ENCODE measurements at regions not wholly inside any gene's neighbourhood (a gene's known extent, or its start where the extent isn't known, plus 50 kb on each side); places are given as distances from the start of the nearest gene placed in this dataset.

DNA sequence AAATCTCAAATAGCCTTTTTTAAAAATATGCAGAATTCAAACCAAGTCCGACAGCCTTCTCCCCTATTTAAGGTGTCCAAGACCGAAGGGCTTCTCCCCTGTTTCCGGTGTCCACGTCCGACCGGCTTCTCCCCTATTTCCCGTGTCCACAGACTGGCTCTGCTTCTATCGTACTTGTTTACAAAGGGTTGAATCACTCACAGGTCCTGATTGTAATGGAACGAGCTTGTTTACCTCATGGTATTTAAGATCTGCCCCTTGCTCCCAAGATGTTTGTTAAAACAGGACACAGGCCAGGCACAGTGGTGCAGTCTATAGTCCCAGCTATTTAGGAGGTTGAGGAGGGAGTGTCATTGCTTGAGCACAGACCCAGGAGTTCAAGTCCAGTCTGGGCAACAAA lies 90.4 kb upstream of the ROBO2 start:
- in situ Hi-C loops (cut with MboI) (no loop called here), intact Hi-C loops (cut with micrococcal nuclease) (no loop called here)
- Histone ChIP-seq H3K9ac (ENCODE audit: insufficient read depth in 1 of 2, low read depth in 2 of 2, low read length in 2 of 2) (no peak overlapping the region), H3K27ac (ENCODE audit: extremely low read depth, low read depth, low read length) (no peak overlapping the region), H4K20me1 (replicated peaks; ENCODE audit: control insufficient read depth, insufficient read depth, low read length) (no peaks in the 10 kb centered on the region), H3K4me3 (no peak overlapping the region), H2AFZ (ENCODE audit: low read depth, low read length) (no peak overlapping the region), H3K27me3 (ENCODE audit: control insufficient read depth in 2 of 2, insufficient read depth in 2 of 2, low read length in 2 of 2) (no peaks in the 10 kb centered on the region), H3K36me3 (ENCODE audit: control insufficient read depth, insufficient read depth, low read length) (no peaks in the 10 kb centered on the region), H3K4me2 (ENCODE audit: insufficient read depth, low read length) (no peak overlapping the region), H3K9me3 (replicated peaks; ENCODE audit: control insufficient read depth, insufficient read depth, low read depth, low read length) (no peaks in the 10 kb centered on the region), H3K79me2 (ENCODE audit: control insufficient read depth, insufficient read depth, low read length) (no peaks in the 10 kb centered on the region), H3K9me1 (ENCODE audit: control insufficient read depth, insufficient read depth, low read length) (no peaks in the 10 kb centered on the region), H3K4me1 (replicated peaks in 1 of 2; ENCODE audit: control insufficient read depth in 2 of 2, insufficient read depth in 2 of 2, low read length in 2 of 2) (no peaks in the 10 kb centered on the region)
- CTCF ChIA-PET (ENCODE audit: low intra/inter-chr PET ratio): no interaction called here
- no peak for DNase-seq (ENCODE audit: extremely low read depth in 1 of 4, low spot score in 3 of 4)
- FAIRE-seq: no peak
- no peak for ATAC-seq
- WGBS (ENCODE audit: insufficient coverage, low coverage, missing lambda C conversion rate): 2% methylated on average over 6 of the region's 9 CpGs
- POLR2A ChIA-PET: no interaction called here
- TF ChIP-seq, protein P1, sequence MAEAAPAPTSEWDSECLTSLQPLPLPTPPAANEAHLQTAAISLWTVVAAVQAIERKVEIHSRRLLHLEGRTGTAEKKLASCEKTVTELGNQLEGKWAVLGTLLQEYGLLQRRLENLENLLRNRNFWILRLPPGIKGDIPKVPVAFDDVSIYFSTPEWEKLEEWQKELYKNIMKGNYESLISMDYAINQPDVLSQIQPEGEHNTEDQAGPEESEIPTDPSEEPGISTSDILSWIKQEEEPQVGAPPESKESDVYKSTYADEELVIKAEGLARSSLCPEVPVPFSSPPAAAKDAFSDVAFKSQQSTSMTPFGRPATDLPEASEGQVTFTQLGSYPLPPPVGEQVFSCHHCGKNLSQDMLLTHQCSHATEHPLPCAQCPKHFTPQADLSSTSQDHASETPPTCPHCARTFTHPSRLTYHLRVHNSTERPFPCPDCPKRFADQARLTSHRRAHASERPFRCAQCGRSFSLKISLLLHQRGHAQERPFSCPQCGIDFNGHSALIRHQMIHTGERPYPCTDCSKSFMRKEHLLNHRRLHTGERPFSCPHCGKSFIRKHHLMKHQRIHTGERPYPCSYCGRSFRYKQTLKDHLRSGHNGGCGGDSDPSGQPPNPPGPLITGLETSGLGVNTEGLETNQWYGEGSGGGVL (CRISPR knock-in tag; IDR thresholded peaks at IDR 0.05): no peak
- BruUV-seq (replicated peaks): no TSS peak

DNA sequence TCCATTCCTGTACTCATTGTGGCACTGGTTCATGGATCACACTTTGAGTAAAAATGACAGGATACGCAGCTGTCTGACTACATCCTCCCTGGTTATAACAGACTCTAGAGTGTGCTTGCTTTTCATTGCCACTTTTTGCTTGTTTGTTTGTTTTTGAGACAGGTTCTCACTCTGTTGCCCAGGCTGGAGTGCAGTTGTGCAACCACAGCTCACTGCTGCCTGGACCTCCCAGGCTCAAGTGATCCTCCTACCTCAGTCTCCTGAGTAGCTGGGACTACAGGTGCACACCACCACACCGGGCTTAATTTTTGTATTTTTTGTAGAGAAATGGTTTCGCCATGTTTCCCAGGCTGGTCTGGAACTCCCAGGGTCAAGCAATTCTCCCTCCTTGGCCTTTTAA lies 89.3 kb upstream of the ROBO2 start:
- Histone ChIP-seq H3K27me3 (ENCODE audit: control insufficient read depth in 2 of 2, insufficient read depth in 2 of 2, low read length in 2 of 2) (no peaks in the 10 kb centered on the region), H3K79me2 (ENCODE audit: control insufficient read depth, insufficient read depth, low read length) (no peaks in the 10 kb centered on the region), H3K9ac (ENCODE audit: insufficient read depth in 1 of 2, low read depth in 2 of 2, low read length in 2 of 2) (no peak overlapping the region), H3K27ac (ENCODE audit: extremely low read depth, low read depth, low read length) (no peak overlapping the region), H3K4me2 (ENCODE audit: insufficient read depth, low read length) (no peak overlapping the region), H2AFZ (ENCODE audit: low read depth, low read length) (no peak overlapping the region), H3K4me1 (replicated peaks in 1 of 2; ENCODE audit: control insufficient read depth in 2 of 2, insufficient read depth in 2 of 2, low read length in 2 of 2) (no peaks in the 10 kb centered on the region), H4K20me1 (replicated peaks; ENCODE audit: control insufficient read depth, insufficient read depth, low read length) (no peaks in the 10 kb centered on the region), H3K4me3 (no peak overlapping the region), H3K36me3 (ENCODE audit: control insufficient read depth, insufficient read depth, low read length) (no peaks in the 10 kb centered on the region), H3K9me3 (replicated peaks; ENCODE audit: control insufficient read depth, insufficient read depth, low read depth, low read length) (no peaks in the 10 kb centered on the region), H3K9me1 (ENCODE audit: control insufficient read depth, insufficient read depth, low read length) (no peaks in the 10 kb centered on the region)
- ChIA-PET CTCF (ENCODE audit: low intra/inter-chr PET ratio) (no interaction called here), POLR2A (no interaction called here)
- no peak for TF ChIP-seq CHD2 (IDR thresholded peaks at IDR 0.05; ENCODE audit: low read depth, low read length)
- TF ChIP-seq MXI1 (IDR thresholded peaks at IDR 0.05; ENCODE audit: low read depth, low read length): no peak
- TF ChIP-seq SPI1 (IDR thresholded peaks at IDR 0.05; ENCODE audit: borderline replicate concordance, low read depth, low read length): no peak
- no peak for TF ChIP-seq ZNF175 (CRISPR knock-in tag; IDR thresholded peaks at IDR 0.05; ENCODE audit: low read depth)
- no peak for TF ChIP-seq CHD4 (IDR thresholded peaks at IDR 0.05; ENCODE audit: insufficient read depth, insufficient replicate concordance, low read depth, low read length, poor library complexity, severe bottlenecking)
- TF ChIP-seq NEUROD1 (IDR thresholded peaks at IDR 0.05; ENCODE audit: borderline replicate concordance, low read depth, low read length, partially characterized antibody): no peak
- no peak for TF ChIP-seq MAFF (IDR thresholded peaks at IDR 0.05; ENCODE audit: low read length)
- no peak for TF ChIP-seq MEF2A (IDR thresholded peaks at IDR 0.05; ENCODE audit: control insufficient read depth, low read depth, low read length)
- BruUV-seq (replicated peaks): no TSS peak
- FAIRE-seq: no peak
- WGBS (ENCODE audit: insufficient coverage, low coverage, missing lambda C conversion rate): 6% methylated on average over 2 of the region's 3 CpGs
- no peak for DNase-seq (ENCODE audit: extremely low read depth in 1 of 4, low spot score in 3 of 4)
- no peak for ATAC-seq
- intact Hi-C loops (cut with micrococcal nuclease): no loop called here
- in situ Hi-C loops (cut with MboI): no loop called here

Data from K562 (cell line).